Loucy (cell line): ENCODE measurements at regions not wholly inside any gene's neighbourhood (a gene's known extent, or its start where the extent isn't known, plus 50 kb on each side); places are given as distances from the start of the nearest gene placed in this dataset.

Source experiments
- H2AFZ ChIP-seq: fragments of 200-600 bp; sonication (generic); 2 replicates; pipeline ENCODE4 v1.6.0; 2016; ENCODE audit warnings: antibody characterized with exemption, mild to moderate bottlenecking, low read length, moderate library complexity
- H3F3A ChIP-seq: fragments of 200-600 bp; 2 replicates; pipeline ENCODE4 v1.6.0; 2016; ENCODE audit warnings: antibody characterized with exemption, low read depth, mild to moderate bottlenecking
- H3K27me3 ChIP-seq: fragments of 200-600 bp; sonication (generic); 2 replicates; pipeline ENCODE4 v1.6.1; 2014; ENCODE audit warnings: low read length, mild to moderate bottlenecking; ENCODE audit not compliant: insufficient read depth, poor library complexity, severe bottlenecking
- H3K36me3 ChIP-seq: fragments of 200-600 bp; sonication (generic); 2 replicates; pipeline ENCODE4 v1.6.1; 2016; ENCODE audit warnings: low read length; ENCODE audit not compliant: insufficient read depth
- H3K4me1 ChIP-seq: fragments of 200-600 bp; sonication (generic); 2 replicates; pipeline ENCODE4 v1.5.1; 2014; ENCODE audit warnings: low read length, mild to moderate bottlenecking; ENCODE audit not compliant: insufficient read depth, poor library complexity, severe bottlenecking
- H3K4me2 ChIP-seq: fragments of 200-600 bp; sonication (generic); 2 replicates; pipeline ENCODE4 v1.6.0; 2014; ENCODE audit warnings: antibody characterized with exemption, low read length, low read depth, mild to moderate bottlenecking; ENCODE audit not compliant: poor library complexity, severe bottlenecking
- H3K4me3 ChIP-seq: fragments of 200-600 bp; sonication (generic); 2 replicates; pipeline ENCODE4 v1.5.1; 2014; ENCODE audit warnings: low read length, mild to moderate bottlenecking, mixed read lengths; ENCODE audit not compliant: poor library complexity, severe bottlenecking
- H3K79me2 ChIP-seq: fragments of 200-600 bp; sonication (generic); 2 replicates; pipeline ENCODE4 v1.6.1; 2014; ENCODE audit warnings: low read length; ENCODE audit not compliant: insufficient read depth
- H3K9ac ChIP-seq: fragments of 200-600 bp; sonication (generic); 2 replicates; pipeline ENCODE4 v1.6.0; 2014; ENCODE audit warnings: mild to moderate bottlenecking, low read depth, low read length, moderate library complexity; ENCODE audit not compliant: poor library complexity, severe bottlenecking
- H3K9me2 ChIP-seq: fragments of 200-600 bp; sonication (generic); replicated peaks from 2 replicates; pipeline ENCODE4 v1.6.1; 2016; ENCODE audit warnings: low read depth, low read length, mixed read lengths
- H3K9me3 ChIP-seq: fragments of 200-600 bp; sonication (generic); 2 replicates; pipeline ENCODE4 v1.6.1; 2014; ENCODE audit warnings: mild to moderate bottlenecking, antibody characterized with exemption, low read length, low read depth; ENCODE audit not compliant: insufficient read depth
- H4K20me1 ChIP-seq: fragments of 200-600 bp; sonication (generic); 2 replicates; pipeline ENCODE4 v1.6.0; 2014; ENCODE audit warnings: antibody characterized with exemption, low read length, mild to moderate bottlenecking; ENCODE audit not compliant: insufficient read depth, poor library complexity, severe bottlenecking
- EZH2phosphoT487 ChIP-seq: fragments of 200-600 bp; IDR thresholded peaks from 2 replicates; pipeline ENCODE4 v1.6.1; 2018; ENCODE audit warnings: antibody characterized with exemption, mild to moderate bottlenecking, moderate library complexity, borderline replicate concordance
- TF ChIP-seq, protein P1 (sequence below): fragments of 200-600 bp; sonication (generic); conservative IDR thresholded peaks from 2 replicates; pipeline ENCODE4 v1.5.1; 2014; ENCODE audit warnings: mild to moderate bottlenecking, antibody characterized with exemption, low read length

DNA sequence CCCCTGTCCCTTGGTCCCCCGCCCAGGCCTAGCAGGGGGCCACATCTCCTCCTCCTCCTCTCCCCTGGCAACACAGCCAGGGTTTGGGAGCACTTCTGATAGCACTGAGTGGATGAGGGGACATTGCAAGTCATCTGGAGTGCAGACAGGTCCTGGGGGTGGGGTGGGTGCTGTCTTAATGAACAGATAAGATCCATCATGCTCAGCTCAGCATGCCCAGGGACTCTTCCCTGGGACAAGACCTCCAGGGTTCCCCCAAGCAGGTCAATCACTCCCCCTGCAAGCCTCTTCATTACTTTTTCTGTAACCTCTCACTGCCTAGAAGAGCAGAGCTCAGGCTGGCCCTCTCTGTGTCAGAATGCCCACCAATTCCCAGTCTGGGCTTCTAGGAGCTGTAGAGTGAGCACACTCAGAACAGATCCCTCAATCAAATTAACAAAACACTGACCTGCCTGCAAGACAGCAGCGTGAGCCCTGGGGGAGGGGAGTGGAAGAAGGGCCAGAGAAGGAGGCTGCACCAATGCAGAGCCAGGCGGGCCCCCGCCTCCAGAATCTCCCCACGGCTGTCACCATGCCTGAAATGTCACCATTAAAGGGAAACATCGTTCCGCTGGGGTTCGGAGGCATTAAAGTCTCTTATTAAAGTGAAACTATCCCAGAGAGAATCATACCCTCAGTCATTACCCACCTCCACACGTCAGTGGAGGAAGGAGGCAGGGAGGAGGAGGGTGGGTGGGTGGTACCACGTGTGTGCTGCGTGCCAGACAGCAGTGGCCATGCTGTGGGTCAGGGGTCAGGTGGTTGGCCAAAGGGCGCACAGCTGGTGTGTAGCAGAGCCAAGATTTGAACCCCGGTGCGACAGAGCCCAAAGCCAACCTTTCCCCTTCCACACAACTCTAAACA is 114.7 kb upstream of the LINGO1 start:
- no peaks in the 10 kb centered on the region for H3K79me2 ChIP-seq
- H3K9ac ChIP-seq, result no peak overlapping the region
- TF ChIP-seq, protein P1, sequence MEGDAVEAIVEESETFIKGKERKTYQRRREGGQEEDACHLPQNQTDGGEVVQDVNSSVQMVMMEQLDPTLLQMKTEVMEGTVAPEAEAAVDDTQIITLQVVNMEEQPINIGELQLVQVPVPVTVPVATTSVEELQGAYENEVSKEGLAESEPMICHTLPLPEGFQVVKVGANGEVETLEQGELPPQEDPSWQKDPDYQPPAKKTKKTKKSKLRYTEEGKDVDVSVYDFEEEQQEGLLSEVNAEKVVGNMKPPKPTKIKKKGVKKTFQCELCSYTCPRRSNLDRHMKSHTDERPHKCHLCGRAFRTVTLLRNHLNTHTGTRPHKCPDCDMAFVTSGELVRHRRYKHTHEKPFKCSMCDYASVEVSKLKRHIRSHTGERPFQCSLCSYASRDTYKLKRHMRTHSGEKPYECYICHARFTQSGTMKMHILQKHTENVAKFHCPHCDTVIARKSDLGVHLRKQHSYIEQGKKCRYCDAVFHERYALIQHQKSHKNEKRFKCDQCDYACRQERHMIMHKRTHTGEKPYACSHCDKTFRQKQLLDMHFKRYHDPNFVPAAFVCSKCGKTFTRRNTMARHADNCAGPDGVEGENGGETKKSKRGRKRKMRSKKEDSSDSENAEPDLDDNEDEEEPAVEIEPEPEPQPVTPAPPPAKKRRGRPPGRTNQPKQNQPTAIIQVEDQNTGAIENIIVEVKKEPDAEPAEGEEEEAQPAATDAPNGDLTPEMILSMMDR, result no peak
- TF ChIP-seq EZH2phosphoT487, result no peak
- H3K9me3 ChIP-seq, result no peaks in the 10 kb centered on the region
- H3K4me1 ChIP-seq, result peaks cover 10% of the 10 kb centered on the region
- H3K36me3 ChIP-seq, result no peaks in the 10 kb centered on the region
- H3K4me2 ChIP-seq, result peak overlapping the region; percentile 61
- H3K9me2 ChIP-seq, result no peaks in the 10 kb centered on the region
- no peaks in the 10 kb centered on the region for H3F3A ChIP-seq
- peak overlapping the region; percentile 49 for H3K4me3 ChIP-seq
- H4K20me1 ChIP-seq, result no peaks in the 10 kb centered on the region
- H2AFZ ChIP-seq, result peak overlapping the region; percentile 64
- no peaks in the 10 kb centered on the region for H3K27me3 ChIP-seq

DNA sequence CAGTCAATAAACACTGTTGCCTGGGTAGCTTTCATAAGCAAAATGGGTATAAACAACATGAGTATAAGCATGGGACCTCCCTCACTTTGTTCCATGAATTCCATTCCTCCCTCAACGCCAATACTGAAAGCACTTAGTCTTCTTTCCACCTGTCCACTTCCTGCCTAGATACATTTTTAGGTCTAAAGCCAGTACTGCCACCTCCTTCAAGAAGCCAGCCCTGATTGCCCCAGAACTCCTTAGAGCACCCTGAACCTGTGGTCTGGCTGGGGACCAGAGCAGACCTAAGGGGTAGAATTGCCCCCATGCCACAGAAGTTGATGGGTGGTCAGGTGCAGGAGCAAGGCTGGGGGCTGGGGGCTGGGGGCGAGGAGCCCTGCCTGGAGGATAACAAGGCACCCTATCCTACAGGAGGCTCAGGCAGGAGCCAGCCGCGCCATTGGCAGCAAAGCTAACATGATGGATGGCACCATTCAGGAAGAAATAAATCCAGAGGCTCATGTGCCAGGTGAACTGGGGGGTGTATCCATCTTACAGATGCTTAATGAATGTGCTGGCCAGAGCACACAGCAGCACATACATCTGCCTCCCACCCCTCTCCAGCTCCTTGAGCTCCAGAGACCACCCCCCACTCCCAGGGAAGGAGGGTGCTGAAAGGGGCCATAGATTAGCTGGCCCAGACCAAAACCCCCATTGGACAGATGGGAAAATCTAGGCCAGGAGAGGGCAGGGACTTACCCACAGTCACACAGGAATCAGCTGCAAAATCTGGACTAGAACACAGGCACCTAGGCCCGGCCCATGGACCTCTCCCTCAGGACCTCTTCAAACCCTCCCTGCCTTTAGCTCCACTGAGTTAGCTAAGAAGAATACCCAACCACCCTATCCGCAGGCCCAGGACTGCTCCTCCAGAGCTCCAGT is 113.8 kb upstream of the LINGO1 start:
- Histone ChIP-seq H3K27me3 (no peaks in the 10 kb centered on the region), H3K9me3 (no peaks in the 10 kb centered on the region), H3K4me2 (no peak overlapping the region), H3K9me2 (no peaks in the 10 kb centered on the region), H3K36me3 (no peaks in the 10 kb centered on the region), H3F3A (no peaks in the 10 kb centered on the region), H4K20me1 (no peaks in the 10 kb centered on the region), H2AFZ (no peak overlapping the region), H3K79me2 (no peaks in the 10 kb centered on the region), H3K9ac (no peak overlapping the region), H3K4me3 (no peak overlapping the region), H3K4me1 (peaks cover 10% of the 10 kb centered on the region)
- no peak for TF ChIP-seq EZH2phosphoT487
- TF ChIP-seq, protein P1, result no peak

DNA sequence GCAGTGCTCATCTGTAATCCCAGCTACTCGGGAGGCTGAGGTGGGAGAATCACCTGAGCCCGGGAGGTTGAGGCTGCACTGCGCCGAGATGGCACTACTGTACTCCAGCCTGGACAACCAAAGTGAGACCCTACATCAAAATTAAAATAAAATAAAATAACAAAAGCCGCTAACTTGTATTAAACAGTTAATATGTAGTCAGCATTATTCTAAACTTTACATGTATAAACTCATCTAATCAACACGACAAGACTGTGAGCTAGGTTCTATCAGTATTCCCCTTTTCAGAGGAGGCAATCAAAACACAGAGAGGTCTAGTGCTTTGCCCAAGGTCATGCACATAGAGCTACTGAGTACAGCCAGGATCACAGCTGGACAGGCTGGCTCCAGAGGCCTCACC is 111.7 kb upstream of the LINGO1 start:
- no peak overlapping the region for H3K4me3 ChIP-seq
- no peak overlapping the region for H3K4me2 ChIP-seq
- TF ChIP-seq EZH2phosphoT487, result no peak
- TF ChIP-seq, protein P1, result no peak
- H3K27me3 ChIP-seq, result no peaks in the 10 kb centered on the region
- H3K9me2 ChIP-seq, result no peaks in the 10 kb centered on the region
- no peaks in the 10 kb centered on the region for H3K79me2 ChIP-seq
- no peaks in the 10 kb centered on the region for H4K20me1 ChIP-seq
- H2AFZ ChIP-seq, result no peak overlapping the region
- H3F3A ChIP-seq, result no peaks in the 10 kb centered on the region
- H3K36me3 ChIP-seq, result no peaks in the 10 kb centered on the region
- H3K9me3 ChIP-seq, result no peaks in the 10 kb centered on the region
- no peak overlapping the region for H3K9ac ChIP-seq
- peaks cover 10% of the 10 kb centered on the region for H3K4me1 ChIP-seq
